Smooth muscle cell (in vitro differentiated cells): ENCODE measurements at regions not wholly inside any gene's neighbourhood (a gene's known extent, or its start where the extent isn't known, plus 50 kb on each side); places are given as distances from the start of the nearest gene placed in this dataset.
"Not testable (repeated sequence)": the region's sequence is repeated elsewhere in the genome, so short reads cannot be mapped to it uniquely, and the experiment has no call there.

Source experiments
- DNase-seq: peaks from one replicate; lab custom pipeline; 2025; ENCODE audit not compliant: unreplicated experiment; lab: John Stamatoyannopoulos, UW
- H2AFZ ChIP-seq: fragments of 200-600 bp; sonication (generic); 2 replicates; pipeline ENCODE4 v1.6.0; 2016; ENCODE audit warnings: antibody characterized with exemption, low read depth, mild to moderate bottlenecking
- H3F3A ChIP-seq: fragments of 200-600 bp; sonication (generic); 2 replicates; pipeline ENCODE4 v1.6.0; 2017; ENCODE audit warnings: antibody characterized with exemption, low read depth
- H3K27ac ChIP-seq: fragments of 200-600 bp; sonication (generic); 2 replicates; pipeline ENCODE4 v1.5.1; 2016; ENCODE audit warnings: low read depth, mild to moderate bottlenecking
- H3K27me3 ChIP-seq: fragments of 200-600 bp; sonication (generic); 2 replicates; pipeline ENCODE4 v1.6.1; 2016; ENCODE audit warnings: low read depth, mild to moderate bottlenecking
- H3K36me3 ChIP-seq: fragments of 200-600 bp; sonication (generic); 2 replicates; pipeline ENCODE4 v1.5.1; 2016; ENCODE audit warnings: low read depth
- H3K4me1 ChIP-seq: fragments of 200-600 bp; sonication (generic); 2 replicates; pipeline ENCODE4 v1.5.1; 2016; ENCODE audit warnings: low read depth
- H3K4me2 ChIP-seq: fragments of 200-600 bp; sonication (generic); 2 replicates; pipeline ENCODE4 v1.6.0; 2016; ENCODE audit warnings: mild to moderate bottlenecking
- H3K4me3 ChIP-seq: fragments of 200-600 bp; sonication (generic); 2 replicates; pipeline ENCODE4 v1.5.1; 2016; ENCODE audit warnings: mild to moderate bottlenecking
- H3K79me2 ChIP-seq: fragments of 200-600 bp; sonication (generic); 2 replicates; pipeline ENCODE4 v1.6.0; 2016; ENCODE audit warnings: low read depth, mild to moderate bottlenecking
- H3K9ac ChIP-seq: fragments of 200-600 bp; sonication (generic); 2 replicates; pipeline ENCODE4 v1.6.0; 2016; ENCODE audit warnings: low read depth
- H3K9me3 ChIP-seq: fragments of 200-600 bp; sonication (generic); replicated peaks from 2 replicates; pipeline ENCODE4 v1.5.1; 2016; ENCODE audit warnings: low read depth
- H4K20me1 ChIP-seq: fragments of 200-600 bp; sonication (generic); 2 replicates; pipeline ENCODE4 v1.6.0; 2016; ENCODE audit warnings: low read depth
- WGBS: methylation state at CpG from one replicate; pipeline ENCODE4 v1.1.7; 2016; ENCODE audit warnings: low lambda C conversion rate; 5-methylcytosine and 5-hydroxymethylcytosine counted together
- TF ChIP-seq, protein P1 (sequence below): fragments of 200-600 bp; sonication (generic); IDR thresholded peaks from 2 replicates; pipeline ENCODE4 v1.5.1; 2017; ENCODE audit warnings: borderline replicate concordance, mild to moderate bottlenecking, antibody characterized with exemption; ENCODE audit not compliant: insufficient read depth, poor library complexity, severe bottlenecking

DNA sequence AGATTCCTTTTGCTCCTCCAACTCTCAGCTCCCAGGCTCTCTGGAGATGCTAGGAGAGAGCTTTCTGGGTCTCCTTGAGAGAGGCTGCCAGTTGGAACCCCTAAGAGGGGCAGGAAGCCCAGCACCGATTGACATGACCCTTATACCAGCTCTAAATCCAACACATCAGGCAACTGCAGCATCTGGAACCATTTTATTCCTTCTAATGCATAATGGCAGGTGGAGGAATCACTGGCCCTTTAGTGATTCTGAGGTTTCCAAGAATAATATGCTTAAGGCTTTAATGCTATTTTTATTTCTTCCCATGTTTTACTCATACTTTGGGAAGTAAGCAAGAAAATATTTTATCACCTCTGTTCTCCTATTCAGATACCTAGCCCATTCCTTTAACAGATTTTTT is 60.3 kb upstream of the TEX264 start:
- Histone ChIP-seq H3K4me1 (no peaks in the 10 kb centered on the region), H3K36me3 (no peaks in the 10 kb centered on the region), H3K9me3 (no peaks in the 10 kb centered on the region), H3K27ac (no peak overlapping the region), H3K9ac (no peak overlapping the region), H4K20me1 (peaks cover 77% of the 10 kb centered on the region), H3F3A (no peaks in the 10 kb centered on the region), H2AFZ (no peak overlapping the region), H3K4me2 (no peak overlapping the region), H3K4me3 (no peak overlapping the region), H3K27me3 (no peaks in the 10 kb centered on the region), H3K79me2 (peaks cover 50% of the 10 kb centered on the region)
- no peak for DNase-seq
- TF ChIP-seq, protein P1, sequence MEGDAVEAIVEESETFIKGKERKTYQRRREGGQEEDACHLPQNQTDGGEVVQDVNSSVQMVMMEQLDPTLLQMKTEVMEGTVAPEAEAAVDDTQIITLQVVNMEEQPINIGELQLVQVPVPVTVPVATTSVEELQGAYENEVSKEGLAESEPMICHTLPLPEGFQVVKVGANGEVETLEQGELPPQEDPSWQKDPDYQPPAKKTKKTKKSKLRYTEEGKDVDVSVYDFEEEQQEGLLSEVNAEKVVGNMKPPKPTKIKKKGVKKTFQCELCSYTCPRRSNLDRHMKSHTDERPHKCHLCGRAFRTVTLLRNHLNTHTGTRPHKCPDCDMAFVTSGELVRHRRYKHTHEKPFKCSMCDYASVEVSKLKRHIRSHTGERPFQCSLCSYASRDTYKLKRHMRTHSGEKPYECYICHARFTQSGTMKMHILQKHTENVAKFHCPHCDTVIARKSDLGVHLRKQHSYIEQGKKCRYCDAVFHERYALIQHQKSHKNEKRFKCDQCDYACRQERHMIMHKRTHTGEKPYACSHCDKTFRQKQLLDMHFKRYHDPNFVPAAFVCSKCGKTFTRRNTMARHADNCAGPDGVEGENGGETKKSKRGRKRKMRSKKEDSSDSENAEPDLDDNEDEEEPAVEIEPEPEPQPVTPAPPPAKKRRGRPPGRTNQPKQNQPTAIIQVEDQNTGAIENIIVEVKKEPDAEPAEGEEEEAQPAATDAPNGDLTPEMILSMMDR, result no peak
- 83% methylated on average over 1 of the region's 1 CpG for WGBS

DNA sequence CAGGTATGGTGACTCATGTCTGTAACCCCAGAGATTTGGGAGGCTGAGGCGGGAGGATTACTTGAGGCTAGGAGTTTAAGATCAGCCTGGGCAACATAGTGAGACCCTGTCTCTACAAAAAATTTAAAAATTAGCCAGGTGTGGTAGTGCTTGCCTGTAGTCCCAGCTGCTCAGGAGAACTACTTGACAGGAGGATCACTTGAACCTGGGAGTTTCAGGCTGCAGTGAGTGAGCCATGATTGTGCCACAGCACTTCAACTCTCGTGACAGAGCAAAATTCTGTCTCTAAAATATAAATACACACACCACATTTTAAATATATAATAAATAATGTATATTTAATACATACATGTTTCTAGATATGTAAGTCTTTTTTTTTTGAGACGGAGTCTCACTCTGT is 53.5 kb upstream of the TEX264 start:
- Histone ChIP-seq H4K20me1 (peaks cover 98% of the 10 kb centered on the region), H3K4me1 (no peaks in the 10 kb centered on the region), H3K9ac (no peak overlapping the region), H3K79me2 (peaks cover 52% of the 10 kb centered on the region), H3K4me2 (no peak overlapping the region), H3K4me3 (no peak overlapping the region), H3F3A (no peaks in the 10 kb centered on the region), H3K9me3 (no peaks in the 10 kb centered on the region), H2AFZ (no peak overlapping the region), H3K36me3 (no peaks in the 10 kb centered on the region), H3K27me3 (no peaks in the 10 kb centered on the region), H3K27ac (no peak overlapping the region)
- WGBS, result 95% methylated on average over 3 of the region's 3 CpGs
- TF ChIP-seq, protein P1, result no peak
- no peak for DNase-seq

DNA sequence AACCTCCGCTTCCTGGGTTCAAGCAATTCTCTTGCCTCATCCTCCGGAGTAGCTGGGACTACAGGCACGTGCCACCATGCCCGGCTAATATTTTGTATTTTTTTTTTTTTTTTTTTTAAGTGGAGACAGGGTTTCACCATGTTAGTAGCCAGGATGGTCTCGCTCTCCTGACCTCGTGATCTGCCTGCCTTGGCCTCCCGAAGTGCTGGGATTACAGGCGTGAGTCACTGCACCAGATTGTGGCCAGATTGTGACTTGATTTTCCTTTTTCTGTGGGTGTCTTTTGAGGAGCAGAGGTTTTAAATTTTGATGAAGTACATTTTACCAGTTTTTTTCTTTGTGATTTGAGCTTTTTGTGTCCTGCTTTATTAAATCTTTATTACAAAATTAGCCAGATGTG is 53.0 kb upstream of the TEX264 start:
- H3K27ac ChIP-seq, H2AFZ ChIP-seq, DNase-seq, H3K27me3 ChIP-seq, H3K4me1 ChIP-seq, H3K36me3 ChIP-seq, H3K4me2 ChIP-seq, H3K4me3 ChIP-seq, H3K9me3 ChIP-seq, H3F3A ChIP-seq, H3K9ac ChIP-seq: not testable (repeated sequence)
- peaks cover 48% of the 10 kb centered on the region for H3K79me2 ChIP-seq
- H4K20me1 ChIP-seq, result peaks cover 98% of the 10 kb centered on the region
- 59% methylated on average over 8 of the region's 8 CpGs for whole genome bisulfite sequencing

DNA sequence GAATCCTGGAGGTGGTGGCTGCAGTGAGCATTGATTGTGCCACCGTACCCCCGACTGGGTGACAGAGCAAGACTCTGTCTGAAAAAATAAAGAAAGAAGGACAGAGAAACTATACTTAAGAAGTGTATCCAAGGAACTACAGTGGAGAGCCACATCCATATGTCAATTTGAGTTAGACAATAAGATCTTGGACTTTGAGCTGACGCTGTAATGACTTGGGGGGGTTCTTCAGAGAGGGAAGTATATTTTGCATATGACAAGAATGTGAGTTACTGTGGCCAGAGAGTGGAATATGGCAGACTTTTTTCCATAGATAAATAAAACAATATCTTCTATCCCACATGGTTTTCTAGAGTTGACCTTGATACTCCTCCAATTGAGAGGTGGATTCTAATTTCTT is 52.6 kb upstream of the TEX264 start:
- no peak overlapping the region for H3K4me2 ChIP-seq
- H3K27me3 ChIP-seq, result no peaks in the 10 kb centered on the region
- peaks cover 43% of the 10 kb centered on the region for H3K79me2 ChIP-seq
- peaks cover 98% of the 10 kb centered on the region for H4K20me1 ChIP-seq
- H3K4me3 ChIP-seq, result no peak overlapping the region
- H3K4me1 ChIP-seq, result no peaks in the 10 kb centered on the region
- no peak for DNase-seq
- TF ChIP-seq, protein P1, result no peak
- H3K9ac ChIP-seq, result no peak overlapping the region
- H3K36me3 ChIP-seq, result no peaks in the 10 kb centered on the region
- WGBS, result 91% methylated on average over 3 of the region's 3 CpGs
- no peaks in the 10 kb centered on the region for H3F3A ChIP-seq
- H2AFZ ChIP-seq, result no peak overlapping the region
- H3K27ac ChIP-seq, result no peak overlapping the region
- H3K9me3 ChIP-seq, result no peaks in the 10 kb centered on the region
